Smooth muscle cell (in vitro differentiated cells): ENCODE measurements at regions not wholly inside any gene's neighbourhood (a gene's known extent, or its start where the extent isn't known, plus 50 kb on each side); places are given as distances from the start of the nearest gene placed in this dataset.

Experiments used
- DNase-seq: peaks from one replicate; lab custom pipeline; 2025; ENCODE audit not compliant: unreplicated experiment; lab: John Stamatoyannopoulos, UW
- H2AFZ ChIP-seq: fragments of 200-600 bp; sonication (generic); 2 replicates; pipeline ENCODE4 v1.6.0; 2016; ENCODE audit warnings: antibody characterized with exemption, low read depth, mild to moderate bottlenecking
- H3F3A ChIP-seq: fragments of 200-600 bp; sonication (generic); 2 replicates; pipeline ENCODE4 v1.6.0; 2017; ENCODE audit warnings: antibody characterized with exemption, low read depth
- H3K27ac ChIP-seq: fragments of 200-600 bp; sonication (generic); 2 replicates; pipeline ENCODE4 v1.5.1; 2016; ENCODE audit warnings: low read depth, mild to moderate bottlenecking
- H3K27me3 ChIP-seq: fragments of 200-600 bp; sonication (generic); 2 replicates; pipeline ENCODE4 v1.6.1; 2016; ENCODE audit warnings: low read depth, mild to moderate bottlenecking
- H3K36me3 ChIP-seq: fragments of 200-600 bp; sonication (generic); 2 replicates; pipeline ENCODE4 v1.5.1; 2016; ENCODE audit warnings: low read depth
- H3K4me1 ChIP-seq: fragments of 200-600 bp; sonication (generic); 2 replicates; pipeline ENCODE4 v1.5.1; 2016; ENCODE audit warnings: low read depth
- H3K4me2 ChIP-seq: fragments of 200-600 bp; sonication (generic); 2 replicates; pipeline ENCODE4 v1.6.0; 2016; ENCODE audit warnings: mild to moderate bottlenecking
- H3K4me3 ChIP-seq: fragments of 200-600 bp; sonication (generic); 2 replicates; pipeline ENCODE4 v1.5.1; 2016; ENCODE audit warnings: mild to moderate bottlenecking
- H3K79me2 ChIP-seq: fragments of 200-600 bp; sonication (generic); 2 replicates; pipeline ENCODE4 v1.6.0; 2016; ENCODE audit warnings: low read depth, mild to moderate bottlenecking
- H3K9ac ChIP-seq: fragments of 200-600 bp; sonication (generic); 2 replicates; pipeline ENCODE4 v1.6.0; 2016; ENCODE audit warnings: low read depth
- H3K9me3 ChIP-seq: fragments of 200-600 bp; sonication (generic); replicated peaks from 2 replicates; pipeline ENCODE4 v1.5.1; 2016; ENCODE audit warnings: low read depth
- H4K20me1 ChIP-seq: fragments of 200-600 bp; sonication (generic); 2 replicates; pipeline ENCODE4 v1.6.0; 2016; ENCODE audit warnings: low read depth
- WGBS: methylation state at CpG from one replicate; pipeline ENCODE4 v1.1.7; 2016; ENCODE audit warnings: low lambda C conversion rate; 5-methylcytosine and 5-hydroxymethylcytosine counted together
- TF ChIP-seq, protein P1 (sequence below): fragments of 200-600 bp; sonication (generic); IDR thresholded peaks from 2 replicates; pipeline ENCODE4 v1.5.1; 2017; ENCODE audit warnings: borderline replicate concordance, mild to moderate bottlenecking, antibody characterized with exemption; ENCODE audit not compliant: insufficient read depth, poor library complexity, severe bottlenecking

DNA sequence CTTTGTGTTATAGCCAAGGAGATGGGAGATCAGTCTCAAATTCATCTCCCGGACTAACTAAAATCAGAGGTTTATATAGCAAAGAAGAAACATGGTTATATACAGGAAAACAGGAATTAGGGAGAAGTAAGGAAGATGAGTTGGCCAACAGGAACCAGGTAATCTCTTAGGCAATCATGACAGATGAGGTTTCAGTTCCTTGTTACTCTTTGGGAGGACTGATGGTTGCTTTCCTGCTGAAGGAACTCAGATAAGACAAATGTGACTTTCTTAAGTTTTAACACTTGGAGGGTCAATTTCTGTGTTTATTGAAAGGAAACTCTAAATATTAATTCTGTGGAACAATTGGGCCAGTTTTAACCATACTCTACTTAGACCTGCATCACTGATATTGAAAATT is 1072.0 kb upstream of the CNTN5 start:
- H3K9ac ChIP-seq = no peak overlapping the region
- TF ChIP-seq, protein P1, sequence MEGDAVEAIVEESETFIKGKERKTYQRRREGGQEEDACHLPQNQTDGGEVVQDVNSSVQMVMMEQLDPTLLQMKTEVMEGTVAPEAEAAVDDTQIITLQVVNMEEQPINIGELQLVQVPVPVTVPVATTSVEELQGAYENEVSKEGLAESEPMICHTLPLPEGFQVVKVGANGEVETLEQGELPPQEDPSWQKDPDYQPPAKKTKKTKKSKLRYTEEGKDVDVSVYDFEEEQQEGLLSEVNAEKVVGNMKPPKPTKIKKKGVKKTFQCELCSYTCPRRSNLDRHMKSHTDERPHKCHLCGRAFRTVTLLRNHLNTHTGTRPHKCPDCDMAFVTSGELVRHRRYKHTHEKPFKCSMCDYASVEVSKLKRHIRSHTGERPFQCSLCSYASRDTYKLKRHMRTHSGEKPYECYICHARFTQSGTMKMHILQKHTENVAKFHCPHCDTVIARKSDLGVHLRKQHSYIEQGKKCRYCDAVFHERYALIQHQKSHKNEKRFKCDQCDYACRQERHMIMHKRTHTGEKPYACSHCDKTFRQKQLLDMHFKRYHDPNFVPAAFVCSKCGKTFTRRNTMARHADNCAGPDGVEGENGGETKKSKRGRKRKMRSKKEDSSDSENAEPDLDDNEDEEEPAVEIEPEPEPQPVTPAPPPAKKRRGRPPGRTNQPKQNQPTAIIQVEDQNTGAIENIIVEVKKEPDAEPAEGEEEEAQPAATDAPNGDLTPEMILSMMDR = no peak
- no peaks in the 10 kb centered on the region for H3K79me2 ChIP-seq
- H3K27ac ChIP-seq = no peak overlapping the region
- H3F3A ChIP-seq = no peaks in the 10 kb centered on the region
- H3K4me2 ChIP-seq = no peak overlapping the region
- H3K4me3 ChIP-seq = no peak overlapping the region
- H3K36me3 ChIP-seq = no peaks in the 10 kb centered on the region
- H3K9me3 ChIP-seq = no peaks in the 10 kb centered on the region
- no peaks in the 10 kb centered on the region for H3K4me1 ChIP-seq
- WGBS = 58% methylated on average over 1 of the region's 1 CpG
- no peak for DNase-seq
- H3K27me3 ChIP-seq = no peaks in the 10 kb centered on the region
- no peak overlapping the region for H2AFZ ChIP-seq
- no peaks in the 10 kb centered on the region for H4K20me1 ChIP-seq

DNA sequence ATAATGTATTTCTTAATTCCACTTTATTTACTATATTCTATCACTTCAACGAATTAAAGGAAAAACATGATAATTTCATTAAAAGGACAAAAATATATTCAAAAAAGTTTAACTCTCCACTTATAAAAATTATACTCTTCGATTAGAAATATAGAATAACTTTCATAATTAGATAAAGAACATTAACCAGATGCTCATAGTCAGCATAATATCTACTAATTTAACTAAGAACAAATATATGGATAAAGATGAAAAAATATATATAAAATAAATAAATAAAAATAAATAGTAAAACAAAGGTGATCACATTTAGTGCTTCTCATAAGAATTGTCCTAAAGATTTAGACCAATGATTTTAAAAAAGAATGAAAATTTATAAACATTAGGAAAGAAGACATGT is 1065.2 kb upstream of the CNTN5 start:
- Histone ChIP-seq H3K79me2 (no peaks in the 10 kb centered on the region), H3K27ac (no peak overlapping the region), H3K4me2 (no peak overlapping the region), H3F3A (no peaks in the 10 kb centered on the region), H3K9me3 (no peaks in the 10 kb centered on the region), H3K27me3 (no peaks in the 10 kb centered on the region), H3K4me1 (no peaks in the 10 kb centered on the region), H2AFZ (no peak overlapping the region), H3K4me3 (no peak overlapping the region), H3K9ac (no peak overlapping the region), H4K20me1 (no peaks in the 10 kb centered on the region), H3K36me3 (no peaks in the 10 kb centered on the region)
- no peak for DNase-seq
- 88% methylated on average over 2 of the region's 2 CpGs for WGBS
- TF ChIP-seq, protein P1 = no peak

DNA sequence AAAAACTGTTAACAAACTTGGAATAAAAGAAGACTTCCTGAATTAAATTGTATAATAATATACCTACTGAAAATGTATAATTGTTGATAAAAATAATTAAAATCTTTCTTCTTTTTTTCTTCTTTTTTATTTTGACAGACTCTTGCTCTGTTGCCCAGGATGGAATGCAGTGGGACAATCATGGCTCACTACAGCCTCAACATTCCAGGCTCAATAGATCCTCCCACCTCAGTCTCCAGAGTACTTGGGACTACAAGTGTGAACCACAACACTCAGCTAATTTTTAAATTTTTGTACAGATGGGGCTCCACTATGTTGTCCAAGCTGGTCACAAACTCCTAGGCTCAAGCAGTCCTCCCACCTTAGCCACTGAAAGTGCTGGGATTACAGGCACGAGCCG is 1063.8 kb upstream of the CNTN5 start:
- no peaks in the 10 kb centered on the region for H3K9me3 ChIP-seq
- H3K36me3 ChIP-seq = no peaks in the 10 kb centered on the region
- no peak for DNase-seq
- TF ChIP-seq, protein P1 = no peak
- no peak overlapping the region for H3K9ac ChIP-seq
- 71% methylated on average over 2 of the region's 2 CpGs for WGBS
- no peaks in the 10 kb centered on the region for H3K4me1 ChIP-seq
- H4K20me1 ChIP-seq = no peaks in the 10 kb centered on the region
- no peak overlapping the region for H3K27ac ChIP-seq
- no peak overlapping the region for H3K4me2 ChIP-seq
- no peak overlapping the region for H3K4me3 ChIP-seq
- no peak overlapping the region for H2AFZ ChIP-seq
- H3F3A ChIP-seq = no peaks in the 10 kb centered on the region
- no peaks in the 10 kb centered on the region for H3K27me3 ChIP-seq
- no peaks in the 10 kb centered on the region for H3K79me2 ChIP-seq

DNA sequence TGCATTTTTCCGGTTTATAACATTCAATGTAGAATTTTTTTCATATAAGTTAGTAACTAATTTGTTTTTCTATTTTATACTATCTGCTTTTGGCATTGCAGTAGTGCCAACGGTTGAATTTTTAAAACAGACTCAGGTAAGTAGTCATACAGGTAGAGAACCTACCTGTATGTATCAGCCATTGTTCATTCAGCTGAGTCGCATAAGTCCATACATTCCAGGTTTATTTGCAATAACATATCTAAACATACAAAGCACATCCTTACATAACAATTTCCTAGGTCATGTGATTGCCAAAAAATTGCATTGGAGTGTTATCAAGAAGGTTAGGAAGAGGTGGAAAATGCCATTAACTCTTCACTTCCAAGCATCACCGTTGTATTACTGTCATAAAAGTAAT is 1059.3 kb upstream of the CNTN5 start:
- no peaks in the 10 kb centered on the region for H3K9me3 ChIP-seq
- no peaks in the 10 kb centered on the region for H3K27me3 ChIP-seq
- H3K27ac ChIP-seq = no peak overlapping the region
- peaks cover 8% of the 10 kb centered on the region for H3F3A ChIP-seq
- no peaks in the 10 kb centered on the region for H4K20me1 ChIP-seq
- H3K79me2 ChIP-seq = no peaks in the 10 kb centered on the region
- no peak overlapping the region for H3K4me3 ChIP-seq
- H3K9ac ChIP-seq = no peak overlapping the region
- H3K4me2 ChIP-seq = no peak overlapping the region
- no peak for DNase-seq
- TF ChIP-seq, protein P1 = no peak
- no peaks in the 10 kb centered on the region for H3K4me1 ChIP-seq
- H2AFZ ChIP-seq = no peak overlapping the region
- H3K36me3 ChIP-seq = no peaks in the 10 kb centered on the region
- 97% methylated on average over 4 of the region's 4 CpGs for WGBS
